CD14-positive monocyte (primary cell): ENCODE measurements at regions not wholly inside any gene's neighbourhood (a gene's known extent, or its start where the extent isn't known, plus 50 kb on each side); places are given as distances from the start of the nearest gene placed in this dataset.

Experiments used
- DNase-seq, 3 donors: peaks; one replicate each; pipeline ENCODE4 v3.0.0-alpha.2; 2011 to 2022
- H2AFZ ChIP-seq: 2 replicates; pipeline ENCODE4 v1.6.0; 2012; ENCODE audit warnings: mild to moderate bottlenecking, low read depth, low read length, inconsistent platforms; ENCODE audit not compliant: insufficient read depth, poor library complexity, severe bottlenecking
- H3K27ac ChIP-seq, 2 donors: 1 replicate in 1 of 2; 2 replicates in 1 of 2; pipeline ENCODE4 v1.5.1; 2012 to 2013; ENCODE audit warnings: low read length in 2 of 2, control low read depth in 1 of 2, inconsistent platforms in 1 of 2, low read depth in 1 of 2, mild to moderate bottlenecking in 1 of 2
- H3K27me3 ChIP-seq, 2 donors: one replicate each; pipeline versions ENCODE4 v1.6.0 to v1.6.1; 2011 to 2013; ENCODE audit warnings: low read length in 2 of 2; ENCODE audit not compliant: control insufficient read depth in 2 of 2, insufficient read depth in 2 of 2
- H3K36me3 ChIP-seq, 2 donors: replicated peaks in 1 of 2; 1 replicate in 1 of 2; 2 replicates in 1 of 2; pipeline versions ENCODE4 v1.5.1 to v1.6.1; 2012 to 2013; ENCODE audit warnings: low read length in 2 of 2, control low read depth in 1 of 2, inconsistent platforms in 1 of 2, mild to moderate bottlenecking in 1 of 2; ENCODE audit not compliant: insufficient read depth in 2 of 2, control insufficient read depth in 1 of 2
- H3K4me1 ChIP-seq, 2 donors: 1 replicate in 1 of 2; 2 replicates in 1 of 2; pipeline versions ENCODE4 v1.5.1 to v1.6.1; 2012 to 2013; ENCODE audit warnings: low read length in 2 of 2, control low read depth in 1 of 2, inconsistent platforms in 1 of 2, mild to moderate bottlenecking in 1 of 2, moderate library complexity in 1 of 2; ENCODE audit not compliant: insufficient read depth in 2 of 2, control insufficient read depth in 1 of 2
- H3K4me2 ChIP-seq: replicated peaks from 2 replicates; pipeline ENCODE3; 2012; ENCODE audit warnings: low read length, moderate library complexity, mild to moderate bottlenecking; ENCODE audit not compliant: poor library complexity, severe bottlenecking; ENCODE audit errors: extremely low read depth
- H3K4me3 ChIP-seq, 3 experiments: fragments of 200-600 bp in 1 of 3; sonication (generic) in 1 of 3; replicated peaks in 1 of 3; 1 replicate in 2 of 3; 2 replicates in 1 of 3; pipeline ENCODE4 v1.5.1; 2011 to 2013; ENCODE audit warnings: low read length in 3 of 3, mild to moderate bottlenecking in 3 of 3, control low read depth in 2 of 3, low read depth in 2 of 3, inconsistent platforms in 1 of 3, moderate library complexity in 1 of 3
- H3K79me2 ChIP-seq: 2 replicates; pipeline ENCODE4 v1.6.0; 2012; ENCODE audit warnings: mild to moderate bottlenecking, control low read depth, inconsistent platforms, low read length, moderate library complexity; ENCODE audit not compliant: insufficient read depth
- H3K9ac ChIP-seq: 2 replicates; pipeline ENCODE4 v1.6.0; 2017; ENCODE audit warnings: low read length, mild to moderate bottlenecking; ENCODE audit not compliant: insufficient read depth, poor library complexity, severe bottlenecking
- H3K9me3 ChIP-seq, 2 donors: replicated peaks in 1 of 2; 1 replicate in 1 of 2; 2 replicates in 1 of 2; pipeline versions ENCODE4 v1.5.1 to v1.6.1; 2012 to 2013; ENCODE audit warnings: low read length in 2 of 2, control low read depth in 1 of 2; ENCODE audit not compliant: control insufficient read depth in 1 of 2, insufficient read depth in 1 of 2
- H4K20me1 ChIP-seq: 2 replicates; pipeline ENCODE4 v1.6.0; 2012; ENCODE audit warnings: mild to moderate bottlenecking, low read length, control low read depth, moderate library complexity; ENCODE audit not compliant: insufficient read depth
- H3K27ac Mint-ChIP-seq, 7 donors: one replicate each; pipeline ENCODE4 v1.8.0; 2020; ENCODE audit warnings: mild to moderate bottlenecking in 7 of 7, mixed read lengths in 7 of 7, moderate library complexity in 6 of 7, inconsistent platforms in 2 of 7
- H3K27me3 Mint-ChIP-seq, 3 donors: one replicate each; pipeline ENCODE4 v1.8.0; 2021 to 2022; ENCODE audit warnings: low read depth in 3 of 3, mild to moderate bottlenecking in 3 of 3, mixed read lengths in 3 of 3, moderate library complexity in 3 of 3, inconsistent platforms in 1 of 3
- H3K36me3 Mint-ChIP-seq, 2 donors: one replicate each; pipeline ENCODE4 v1.8.0; 2020; ENCODE audit warnings: mixed read lengths in 2 of 2, inconsistent platforms in 1 of 2, mild to moderate bottlenecking in 1 of 2
- H3K4me1 Mint-ChIP-seq: one replicate; pipeline ENCODE4 v1.8.0; 2020; ENCODE audit warnings: mild to moderate bottlenecking, mixed read lengths
- H3K4me3 Mint-ChIP-seq, 2 donors: one replicate each; pipeline ENCODE4 v1.8.0; 2020; ENCODE audit warnings: mild to moderate bottlenecking in 2 of 2, mixed read lengths in 2 of 2, moderate library complexity in 1 of 2
- H3K9me3 Mint-ChIP-seq, 7 donors: one replicate each; pipeline ENCODE4 v1.8.0; 2020 to 2022; ENCODE audit warnings: mixed read lengths in 7 of 7, mild to moderate bottlenecking in 6 of 7, moderate library complexity in 6 of 7, inconsistent platforms in 2 of 7
- CTCF ChIP-seq: fragments of 200-600 bp; IDR thresholded peaks from one replicate; pipeline ENCODE4 v1.8.0; 2022; ENCODE audit warnings: antibody characterized with exemption, mild to moderate bottlenecking
- WGBS: methylation state at CpG from one replicate; pipeline ENCODE4 v1.1.5; 2013; ENCODE audit warnings: missing lambda C conversion rate; ENCODE audit not compliant: insufficient coverage; 5-methylcytosine and 5-hydroxymethylcytosine counted together
- intact Hi-C, 2 donors: fragments of 100-400 bp; cut with micrococcal nuclease; formaldehyde crosslinking; loops; one replicate each; pipeline versions ENCODE4 v1.15.0 to v1.15.1; 2023

GRCh38 chr7:68684996-68685395 is 913.3 kb upstream of the AUTS2 start:
- Histone ChIP-seq H3K79me2 (no peaks in the 10 kb centered on the region), H3K9me3 (peaks cover 59 to 62% of the 10 kb centered on the region in 2 donors), H3K27me3 (no peaks in the 10 kb centered on the region), H3K36me3 (no peaks in the 10 kb centered on the region), H4K20me1 (no peaks in the 10 kb centered on the region), H3K27ac (no peak overlapping the region), H3K9ac (no peak overlapping the region), H3K4me3 (no peak overlapping the region), H2AFZ (no peak overlapping the region), H3K4me1 (no peaks in the 10 kb centered on the region), H3K4me2 (no peak overlapping the region)
- TF ChIP-seq CTCF, result no peak
- no CpG with 5 or more reads among the region's 7 CpGs for WGBS
- intact Hi-C loops, result no loop called here
- H3K9me3 Mint-ChIP-seq, result peaks cover 7 to 50% (median 36%) of the 10 kb centered on the region in 7 donors
- H3K27ac Mint-ChIP-seq, result no peak overlapping the region
- DNase-seq, result no peak
- no peak overlapping the region for H3K4me3 Mint-ChIP-seq
- H3K4me1 Mint-ChIP-seq, result no peaks in the 10 kb centered on the region
- H3K27me3 Mint-ChIP-seq, result peaks cover 0 to 2% (median 0%) of the 10 kb centered on the region in 3 donors
- H3K36me3 Mint-ChIP-seq, result no peaks in the 10 kb centered on the region

GRCh38 chr7:68688416-68689086 is 909.7 kb upstream of the AUTS2 start:
- DNase-seq, result no peak
- Mint-ChIP-seq H3K27ac (no peak overlapping the region), H3K9me3 (peaks cover 6 to 43% (median 26%) of the 10 kb centered on the region in 7 donors), H3K4me1 (no peaks in the 10 kb centered on the region), H3K4me3 (no peak overlapping the region), H3K27me3 (peaks cover 0 to 2% (median 2%) of the 10 kb centered on the region in 3 donors), H3K36me3 (no peaks in the 10 kb centered on the region)
- no peaks in the 10 kb centered on the region for H3K79me2 ChIP-seq
- H4K20me1 ChIP-seq, result no peaks in the 10 kb centered on the region
- H2AFZ ChIP-seq, result no peak overlapping the region
- H3K27ac ChIP-seq, result no peak overlapping the region
- 48% methylated on average over 4 of the region's 8 CpGs for WGBS
- TF ChIP-seq CTCF, result no peak
- no peaks in the 10 kb centered on the region for H3K27me3 ChIP-seq
- no peak overlapping the region for H3K4me3 ChIP-seq
- H3K4me2 ChIP-seq, result no peak overlapping the region
- intact Hi-C loops, result no loop called here
- no peaks in the 10 kb centered on the region for H3K4me1 ChIP-seq
- H3K36me3 ChIP-seq, result no peaks in the 10 kb centered on the region
- no peak overlapping the region for H3K9ac ChIP-seq
- peaks cover 53 to 62% of the 10 kb centered on the region in 2 donors for H3K9me3 ChIP-seq
